ENCODE measurements at regions not wholly inside any gene's neighbourhood (a gene's known extent, or its start where the extent isn't known, plus 50 kb on each side); places are given as distances from the start of the nearest gene placed in this dataset.
"Not testable (repeated sequence)": the region's sequence is repeated elsewhere in the genome, so short reads cannot be mapped to it uniquely, and the experiment has no call there.

DNA sequence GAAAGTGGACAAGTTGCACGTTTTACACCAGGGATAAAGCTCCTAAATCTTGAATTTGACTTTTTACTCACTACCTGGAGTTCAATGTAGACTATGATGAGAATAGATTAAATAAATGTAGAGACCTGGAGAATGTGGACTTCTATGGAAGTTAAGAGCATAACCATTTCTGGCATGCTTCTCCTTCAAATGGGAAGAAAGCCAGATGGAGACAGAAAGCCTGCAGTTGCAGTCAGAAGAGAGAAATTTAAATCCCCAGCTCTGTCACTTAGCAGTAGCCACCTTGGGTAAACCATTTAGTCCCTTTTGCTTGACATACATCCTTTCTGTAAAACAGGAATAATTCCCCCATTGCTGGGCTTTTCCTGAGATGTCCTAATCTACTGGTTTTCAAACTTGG, 355.3 kb upstream of the AUTS2 start:
- H3K9me3 ChIP-seq: no peaks in the 10 kb centered on the region
- no peaks in the 10 kb centered on the region for H3K4me1 ChIP-seq
- 67 to 84% methylated on average over 1 of the region's 1 CpG for WGBS, 2 donors
- intact Hi-C loops (cut with DNase I): no loop called here
- TF ChIP-seq POLR2AphosphoS5 (IDR thresholded peaks at IDR 0.05) (no peak), POLR2A (IDR thresholded peaks at IDR 0.05) (no peak), EP300 (IDR thresholded peaks at IDR 0.05) (no peak)
- TF ChIP-seq, protein P1, sequence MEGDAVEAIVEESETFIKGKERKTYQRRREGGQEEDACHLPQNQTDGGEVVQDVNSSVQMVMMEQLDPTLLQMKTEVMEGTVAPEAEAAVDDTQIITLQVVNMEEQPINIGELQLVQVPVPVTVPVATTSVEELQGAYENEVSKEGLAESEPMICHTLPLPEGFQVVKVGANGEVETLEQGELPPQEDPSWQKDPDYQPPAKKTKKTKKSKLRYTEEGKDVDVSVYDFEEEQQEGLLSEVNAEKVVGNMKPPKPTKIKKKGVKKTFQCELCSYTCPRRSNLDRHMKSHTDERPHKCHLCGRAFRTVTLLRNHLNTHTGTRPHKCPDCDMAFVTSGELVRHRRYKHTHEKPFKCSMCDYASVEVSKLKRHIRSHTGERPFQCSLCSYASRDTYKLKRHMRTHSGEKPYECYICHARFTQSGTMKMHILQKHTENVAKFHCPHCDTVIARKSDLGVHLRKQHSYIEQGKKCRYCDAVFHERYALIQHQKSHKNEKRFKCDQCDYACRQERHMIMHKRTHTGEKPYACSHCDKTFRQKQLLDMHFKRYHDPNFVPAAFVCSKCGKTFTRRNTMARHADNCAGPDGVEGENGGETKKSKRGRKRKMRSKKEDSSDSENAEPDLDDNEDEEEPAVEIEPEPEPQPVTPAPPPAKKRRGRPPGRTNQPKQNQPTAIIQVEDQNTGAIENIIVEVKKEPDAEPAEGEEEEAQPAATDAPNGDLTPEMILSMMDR (IDR thresholded peaks at IDR 0.05): no peak
- DNase-seq: no peak
- H3K27me3 ChIP-seq: no peaks in the 10 kb centered on the region
- no peak overlapping the region for H3K27ac ChIP-seq
- H3K4me3 ChIP-seq: no peak overlapping the region
- no peaks in the 10 kb centered on the region for H3K36me3 ChIP-seq

DNA sequence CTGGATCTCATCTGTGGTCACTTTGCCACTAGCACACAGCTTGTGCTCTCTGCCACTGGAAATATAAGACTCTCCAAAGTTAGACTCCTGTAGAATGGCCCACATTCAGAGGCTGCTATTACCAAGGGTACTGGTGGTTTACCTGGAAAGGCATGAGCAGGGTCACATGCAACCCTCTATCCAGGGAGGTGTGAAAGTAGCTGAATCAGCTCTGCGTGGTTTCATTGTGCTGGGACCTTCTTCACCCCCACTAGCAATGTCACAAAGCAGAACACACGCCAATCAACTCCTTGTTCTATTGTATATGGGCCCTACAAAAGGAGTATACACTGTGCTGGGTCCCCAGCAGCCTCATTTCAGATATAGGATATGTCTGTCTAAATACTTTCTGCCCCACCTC, 353.6 kb upstream of the AUTS2 start:
- 51 to 77% methylated on average over 2 of the region's 2 CpGs for WGBS, 2 donors

GRCh38 chr7:69245646-69246045, 352.6 kb upstream of the AUTS2 start:
- 17 to 38% methylated on average over 2 of the region's 2 CpGs for WGBS, 2 donors
- TF ChIP-seq POLR2AphosphoS5 (IDR thresholded peaks at IDR 0.05) (no peak), EP300 (IDR thresholded peaks at IDR 0.05) (no peak), POLR2A (IDR thresholded peaks at IDR 0.05) (no peak)
- TF ChIP-seq, protein P1 (IDR thresholded peaks at IDR 0.05): no peak
- Histone ChIP-seq H3K4me1 (no peaks in the 10 kb centered on the region), H3K36me3 (no peaks in the 10 kb centered on the region), H3K27me3 (no peaks in the 10 kb centered on the region), H3K4me3 (no peak overlapping the region), H3K27ac (no peak overlapping the region), H3K9me3 (no peaks in the 10 kb centered on the region)
- intact Hi-C loops (cut with DNase I): no loop called here
- no peak for DNase-seq

More for the DNA sequence above, 353.6 kb upstream of the AUTS2 start:
- H3K4me1 ChIP-seq: no peaks in the 10 kb centered on the region
- no peaks in the 10 kb centered on the region for H3K9me3 ChIP-seq
- H3K27ac ChIP-seq: no peak overlapping the region
- no peak for TF ChIP-seq POLR2AphosphoS5 (IDR thresholded peaks at IDR 0.05)
- TF ChIP-seq, protein P1 (IDR thresholded peaks at IDR 0.05): no peak
- TF ChIP-seq POLR2A (IDR thresholded peaks at IDR 0.05): no peak
- no peak for TF ChIP-seq EP300 (IDR thresholded peaks at IDR 0.05)
- no peaks in the 10 kb centered on the region for H3K36me3 ChIP-seq
- intact Hi-C loops (cut with DNase I): no loop called here
- no peak overlapping the region for H3K4me3 ChIP-seq
- H3K27me3 ChIP-seq: no peaks in the 10 kb centered on the region
- DNase-seq: no peak

DNA sequence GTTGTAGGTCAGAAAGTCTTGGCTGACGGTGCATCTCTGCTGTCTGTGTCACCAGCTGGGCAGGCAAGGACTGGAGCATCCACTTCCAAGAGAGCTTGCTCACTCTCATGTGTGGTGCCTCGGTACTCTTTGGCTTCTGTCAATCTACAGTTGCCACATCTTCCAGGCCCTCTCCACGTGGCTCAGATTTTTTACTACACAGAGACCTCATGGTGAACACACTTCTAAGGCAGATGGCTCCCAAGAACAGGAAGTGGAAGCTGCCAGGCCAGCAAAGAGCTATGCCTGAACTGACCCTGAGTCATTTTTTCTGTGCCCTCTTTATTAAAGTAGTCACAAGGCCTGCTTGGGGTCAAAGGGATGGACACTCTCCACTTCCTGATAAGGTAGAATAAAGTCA, 351.5 kb upstream of the AUTS2 start:
- Histone ChIP-seq H3K4me1 (no peaks in the 10 kb centered on the region), H3K27me3 (no peaks in the 10 kb centered on the region), H3K36me3 (no peaks in the 10 kb centered on the region), H3K4me3 (no peak overlapping the region), H3K9me3 (no peaks in the 10 kb centered on the region), H3K27ac (no peak overlapping the region)
- WGBS, 2 donors: 65 to 76% methylated on average over 3 of the region's 3 CpGs
- DNase-seq: peak; percentile 71
- TF ChIP-seq POLR2AphosphoS5 (IDR thresholded peaks at IDR 0.05): no peak
- TF ChIP-seq, protein P1 (IDR thresholded peaks at IDR 0.05): no peak
- no peak for TF ChIP-seq EP300 (IDR thresholded peaks at IDR 0.05)
- TF ChIP-seq POLR2A (IDR thresholded peaks at IDR 0.05): no peak
- intact Hi-C loops (cut with DNase I): no loop called here

DNA sequence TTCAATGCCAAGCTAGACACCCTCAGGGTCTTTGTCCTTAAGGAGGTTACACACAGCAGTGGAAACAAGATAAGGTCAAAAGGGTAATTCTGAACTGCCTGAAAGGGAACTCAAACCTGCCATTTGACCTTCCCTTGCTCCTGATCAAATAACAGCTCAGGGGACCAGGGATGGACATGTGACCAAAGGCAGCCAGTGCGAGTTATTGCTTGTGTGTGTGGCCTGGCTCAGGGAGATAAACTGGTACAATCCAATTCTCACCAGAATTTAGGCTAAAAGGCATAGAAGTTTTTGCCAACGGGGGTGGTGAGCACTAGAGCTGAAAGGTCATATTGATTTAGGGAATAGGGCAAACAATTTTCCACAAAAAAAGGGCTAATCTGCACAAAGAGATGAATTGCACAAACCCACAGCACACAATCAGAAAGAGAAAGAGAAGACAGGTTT, 349.9 kb upstream of the AUTS2 start:
- intact Hi-C loops (cut with DNase I); DNase-seq; H3K27me3 ChIP-seq; H3K27ac ChIP-seq; H3K4me1 ChIP-seq; H3K36me3 ChIP-seq; H3K4me3 ChIP-seq; H3K9me3 ChIP-seq: not testable (repeated sequence)
- WGBS, 2 donors: 19 to 68% methylated on average over 2 of the region's 2 CpGs
